Sigmoid colon (tissue), 6 donors: ENCODE measurements at regions not wholly inside any gene's neighbourhood (a gene's known extent, or its start where the extent isn't known, plus 50 kb on each side); places are given as distances from the start of the nearest gene placed in this dataset.

Experiments
- DNase-seq: peaks from one replicate; pipeline ENCODE4 v3.0.0-alpha.2; 2019
- H3K27ac ChIP-seq, 4 donors: fragments of 200-600 bp; sonication (generic); one replicate each; pipeline ENCODE4 v1.5.1; 2016 to 2019; ENCODE audit warnings: mild to moderate bottlenecking in 1 of 4
- H3K27me3 ChIP-seq, 3 donors: fragments of 200-600 bp; sonication (generic); one replicate each; pipeline ENCODE4 v1.5.1; 2019; ENCODE audit warnings: mild to moderate bottlenecking in 1 of 3
- H3K36me3 ChIP-seq, 4 donors: fragments of 200-600 bp; sonication (generic); one replicate each; pipeline ENCODE4 v1.5.1; 2016 to 2019
- H3K4me1 ChIP-seq, 4 donors: fragments of 200-600 bp; sonication (generic); one replicate each; pipeline ENCODE4 v1.5.1; 2017 to 2019
- H3K4me3 ChIP-seq, 4 donors: fragments of 200-600 bp; sonication (generic); one replicate each; pipeline ENCODE4 v1.5.1; 2017 to 2019; ENCODE audit warnings: mild to moderate bottlenecking in 2 of 4, moderate library complexity in 1 of 4
- H3K9me3 ChIP-seq, 4 donors: fragments of 200-600 bp in 3 of 4; sonication (generic) in 3 of 4; one replicate each; pipeline versions ENCODE4 v1.5.1 to v1.6.1; 2013 to 2019
- EP300 ChIP-seq, 4 donors: sonication (generic); formaldehyde crosslinking; IDR thresholded peaks; one replicate each; pipeline ENCODE4 v1.6.1; 2017; ENCODE audit warnings: antibody characterized with exemption in 4 of 4
- POLR2A ChIP-seq, 2 donors: fragments of 450-650 bp; IDR thresholded peaks; one replicate each; pipeline ENCODE4 v1.6.1; 2016; ENCODE audit warnings: antibody characterized with exemption in 2 of 2, mild to moderate bottlenecking in 2 of 2, moderate library complexity in 2 of 2
- POLR2AphosphoS5 ChIP-seq, 4 donors: sonication (generic); formaldehyde crosslinking; IDR thresholded peaks; one replicate each; pipeline ENCODE4 v1.6.1; 2017; ENCODE audit warnings: antibody characterized with exemption in 4 of 4
- WGBS, 2 donors: extraction: QIAGEN DNeasy Blood & Tissue Kit; methylation state at CpG; one replicate each; pipeline ENCODE4 v1.1.7; 2013; 5-methylcytosine and 5-hydroxymethylcytosine counted together
- intact Hi-C: fragments of 100-400 bp; cut with DNase I; formaldehyde crosslinking; loops from one replicate; pipeline ENCODE4 v1.15.1; 2023
- TF ChIP-seq, protein P1 (sequence below), 4 experiments: fragments of 450-650 bp in 3 of 4; fragments of 200-600 bp in 1 of 4; IDR thresholded peaks; one replicate each; pipeline ENCODE4 v1.5.1; 2016 to 2019; ENCODE audit warnings: antibody characterized with exemption in 4 of 4, mild to moderate bottlenecking in 3 of 4, moderate library complexity in 2 of 4
- donor health status: healthy with polysubstance abuse.
- donor health status: healthy.

DNA sequence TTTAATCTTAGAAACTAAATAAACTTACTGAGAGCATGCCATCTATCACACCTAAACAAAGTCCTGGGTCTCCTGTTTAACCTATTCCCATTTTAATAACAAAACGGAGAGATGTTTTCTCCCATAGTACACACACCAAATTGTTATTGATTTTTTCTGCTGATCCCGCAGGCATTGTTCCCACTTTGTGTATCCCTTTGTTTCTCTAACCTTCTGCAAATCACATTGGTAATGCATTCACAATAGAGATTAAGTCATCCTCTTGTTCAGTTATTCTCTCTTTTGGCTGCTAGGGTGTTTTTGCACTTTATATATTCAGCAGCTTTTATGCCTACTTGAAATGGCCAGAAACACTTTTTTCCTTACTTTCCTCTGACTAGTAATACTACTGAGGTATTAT, 1071.9 kb upstream of the CDH2 start:
- Histone ChIP-seq H3K27ac (no peak overlapping the region), H3K36me3 (no peaks in the 10 kb centered on the region), H3K9me3 (no peaks in the 10 kb centered on the region), H3K4me1 (no peaks in the 10 kb centered on the region), H3K4me3 (no peak overlapping the region), H3K27me3 (no peaks in the 10 kb centered on the region)
- no peak for TF ChIP-seq EP300 (IDR thresholded peaks at IDR 0.05)
- TF ChIP-seq POLR2AphosphoS5 (IDR thresholded peaks at IDR 0.05) = no peak
- TF ChIP-seq, protein P1, sequence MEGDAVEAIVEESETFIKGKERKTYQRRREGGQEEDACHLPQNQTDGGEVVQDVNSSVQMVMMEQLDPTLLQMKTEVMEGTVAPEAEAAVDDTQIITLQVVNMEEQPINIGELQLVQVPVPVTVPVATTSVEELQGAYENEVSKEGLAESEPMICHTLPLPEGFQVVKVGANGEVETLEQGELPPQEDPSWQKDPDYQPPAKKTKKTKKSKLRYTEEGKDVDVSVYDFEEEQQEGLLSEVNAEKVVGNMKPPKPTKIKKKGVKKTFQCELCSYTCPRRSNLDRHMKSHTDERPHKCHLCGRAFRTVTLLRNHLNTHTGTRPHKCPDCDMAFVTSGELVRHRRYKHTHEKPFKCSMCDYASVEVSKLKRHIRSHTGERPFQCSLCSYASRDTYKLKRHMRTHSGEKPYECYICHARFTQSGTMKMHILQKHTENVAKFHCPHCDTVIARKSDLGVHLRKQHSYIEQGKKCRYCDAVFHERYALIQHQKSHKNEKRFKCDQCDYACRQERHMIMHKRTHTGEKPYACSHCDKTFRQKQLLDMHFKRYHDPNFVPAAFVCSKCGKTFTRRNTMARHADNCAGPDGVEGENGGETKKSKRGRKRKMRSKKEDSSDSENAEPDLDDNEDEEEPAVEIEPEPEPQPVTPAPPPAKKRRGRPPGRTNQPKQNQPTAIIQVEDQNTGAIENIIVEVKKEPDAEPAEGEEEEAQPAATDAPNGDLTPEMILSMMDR (IDR thresholded peaks at IDR 0.05) = no peak
- TF ChIP-seq POLR2A (IDR thresholded peaks at IDR 0.05) = no peak
- DNase-seq = no peak
- intact Hi-C loops = no loop called here
- 68 to 75% methylated on average over 2 of the region's 2 CpGs for WGBS, 2 donors

DNA sequence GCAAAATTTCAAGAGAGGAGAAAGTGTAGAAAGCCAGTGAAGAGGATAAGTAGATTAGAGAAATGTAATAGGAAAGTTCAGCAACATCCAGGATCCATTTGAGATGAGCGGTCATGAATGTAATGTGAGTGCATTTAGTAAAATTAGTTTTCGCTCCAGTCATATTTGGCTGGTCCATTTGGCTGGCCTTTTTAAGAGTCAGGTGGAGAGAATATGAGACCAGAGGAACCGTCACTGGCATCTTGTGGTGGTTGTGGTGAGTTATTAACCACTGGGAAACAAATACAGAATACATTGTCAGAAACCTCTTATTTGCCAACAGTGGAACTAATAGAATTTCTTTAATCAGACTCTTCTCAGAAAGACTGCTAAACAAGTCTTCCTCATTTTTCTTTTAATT, 1064.3 kb upstream of the CDH2 start:
- H3K4me3 ChIP-seq = no peak overlapping the region
- no peaks in the 10 kb centered on the region for H3K27me3 ChIP-seq
- WGBS, 2 donors = 76 to 86% methylated on average over 3 of the region's 3 CpGs
- H3K4me1 ChIP-seq = no peaks in the 10 kb centered on the region
- no peaks in the 10 kb centered on the region for H3K36me3 ChIP-seq
- TF ChIP-seq, protein P1 (IDR thresholded peaks at IDR 0.05) = no peak
- no peak for TF ChIP-seq EP300 (IDR thresholded peaks at IDR 0.05)
- no peaks in the 10 kb centered on the region for H3K9me3 ChIP-seq
- no peak overlapping the region for H3K27ac ChIP-seq
- no peak for DNase-seq
- intact Hi-C loops = no loop called here

DNA sequence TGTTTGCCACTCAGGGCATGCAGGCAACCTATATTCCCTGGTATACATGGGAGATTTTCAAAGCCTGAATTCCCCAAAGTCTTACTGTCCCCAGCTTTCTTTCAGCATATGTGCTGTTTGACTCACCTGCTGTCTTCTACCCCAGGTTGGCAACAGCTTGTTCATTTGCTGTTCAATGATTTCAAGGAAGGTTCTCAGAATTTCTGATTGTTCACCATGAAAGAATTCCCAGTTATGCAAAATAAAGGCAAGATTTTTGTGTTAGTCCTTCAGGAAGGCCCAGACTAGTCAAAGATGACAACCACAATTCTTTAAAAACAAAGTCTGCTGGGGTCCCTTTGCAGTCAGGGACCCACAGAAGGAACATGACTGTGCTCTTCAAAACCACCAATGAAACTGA, 1057.8 kb upstream of the CDH2 start:
- Histone ChIP-seq H3K4me1 (no peaks in the 10 kb centered on the region), H3K4me3 (no peak overlapping the region), H3K9me3 (no peaks in the 10 kb centered on the region), H3K27me3 (no peaks in the 10 kb centered on the region), H3K27ac (no peak overlapping the region), H3K36me3 (no peaks in the 10 kb centered on the region)
- DNase-seq = no peak
- TF ChIP-seq POLR2AphosphoS5 (IDR thresholded peaks at IDR 0.05) (no peak), POLR2A (IDR thresholded peaks at IDR 0.05) (no peak), EP300 (IDR thresholded peaks at IDR 0.05) (no peak)
- TF ChIP-seq, protein P1 (IDR thresholded peaks at IDR 0.05) = no peak
- intact Hi-C loops = no loop called here

DNA sequence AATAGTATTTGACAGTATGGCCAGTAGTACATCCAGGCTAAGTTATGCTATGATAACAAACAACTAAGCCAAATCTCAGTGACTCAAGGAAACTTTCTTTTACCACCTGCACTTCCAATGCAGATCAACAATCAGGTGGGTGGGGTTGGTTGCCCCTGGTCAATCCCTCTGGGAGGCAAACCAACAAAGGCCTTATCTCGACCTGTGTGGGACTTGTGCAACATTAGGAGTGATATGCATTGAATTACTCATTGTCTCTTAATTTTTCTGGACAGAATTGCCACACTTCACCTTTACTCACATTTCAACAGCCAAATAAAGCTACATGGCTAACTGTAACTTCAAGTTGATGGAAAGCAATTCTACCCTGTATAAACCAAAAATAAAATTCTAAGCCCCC, 1049.3 kb upstream of the CDH2 start:
- intact Hi-C loops = no loop called here
- H3K36me3 ChIP-seq = no peaks in the 10 kb centered on the region
- no peaks in the 10 kb centered on the region for H3K4me1 ChIP-seq
- no peak overlapping the region for H3K4me3 ChIP-seq
- no peak overlapping the region for H3K27ac ChIP-seq
- WGBS, 2 donors = 10 to 52% methylated on average over 1 of the region's 1 CpG
- H3K9me3 ChIP-seq = no peaks in the 10 kb centered on the region
- TF ChIP-seq, protein P1 (IDR thresholded peaks at IDR 0.05) = no peak
- no peak for TF ChIP-seq POLR2AphosphoS5 (IDR thresholded peaks at IDR 0.05)
- no peak for TF ChIP-seq EP300 (IDR thresholded peaks at IDR 0.05)
- TF ChIP-seq POLR2A (IDR thresholded peaks at IDR 0.05) = no peak
- H3K27me3 ChIP-seq = no peaks in the 10 kb centered on the region
- DNase-seq = no peak

GRCh38 chr18:29225351-29225750, 1048.4 kb upstream of the CDH2 start:
- intact Hi-C loops = no loop called here

More at GRCh38 chr18:29225351-29225750, 1048.4 kb upstream of the CDH2 start:
- Histone ChIP-seq H3K36me3 (no peaks in the 10 kb centered on the region), H3K9me3 (no peaks in the 10 kb centered on the region), H3K4me3 (no peak overlapping the region), H3K27me3 (no peaks in the 10 kb centered on the region), H3K4me1 (no peaks in the 10 kb centered on the region), H3K27ac (no peak overlapping the region)
- TF ChIP-seq, protein P1 (IDR thresholded peaks at IDR 0.05) = no peak
- no peak for TF ChIP-seq EP300 (IDR thresholded peaks at IDR 0.05)
- no peak for TF ChIP-seq POLR2AphosphoS5 (IDR thresholded peaks at IDR 0.05)
- no peak for TF ChIP-seq POLR2A (IDR thresholded peaks at IDR 0.05)
- no peak for DNase-seq
